ENCODE measurements at regions not wholly inside any gene's neighbourhood (a gene's known extent, or its start where the extent isn't known, plus 50 kb on each side); places are given as distances from the start of the nearest gene placed in this dataset.
A peak's percentile ranks its signal among the peaks of the same experiment; 100 is the strongest.

- TF ChIP-seq CREB5 (CRISPR knock-in tag; IDR thresholded peaks at IDR 0.05) (no peak), ZNF12 (CRISPR knock-in tag; IDR thresholded peaks at IDR 0.05) (0 out of 2 replicates have a peak, but pooled peaks have one; percentile 37), REST (IDR thresholded peaks at IDR 0.05; ENCODE audit: borderline replicate concordance) (peak; percentile 95), REST (CRISPR knock-in tag; IDR thresholded peaks at IDR 0.05; ENCODE audit: low read depth) (no peak), TAF15 (IDR thresholded peaks at IDR 0.05; ENCODE audit: low read depth, low read length) (no peak), ETV5 (CRISPR knock-in tag; IDR thresholded peaks at IDR 0.05; ENCODE audit: low read depth) (peak; percentile 86), DEAF1 (CRISPR knock-in tag; IDR thresholded peaks at IDR 0.05) (peak; percentile 99), JUN (IDR thresholded peaks at IDR 0.05; ENCODE audit: borderline replicate concordance, low read depth, low read length) (no peak), JUN (CRISPR knock-in tag; IDR thresholded peaks at IDR 0.05; ENCODE audit: borderline replicate concordance) (no peak), ZBTB7A (IDR thresholded peaks at IDR 0.05; ENCODE audit: borderline replicate concordance, control insufficient read depth, low read depth, low read length) (peak; percentile 14; the same call in 1 of the 2 replicates), ZNF24 (IDR thresholded peaks at IDR 0.05) (no peak)
Measured at GRCh38 chr2:8525582-8526402, 156.1 kb upstream of the ID2 start (continued).

Data from K562 (cell line).